ENCODE measurements at regions not wholly inside any gene's neighbourhood (a gene's known extent, or its start where the extent isn't known, plus 50 kb on each side); places are given as distances from the start of the nearest gene placed in this dataset.

DNA sequence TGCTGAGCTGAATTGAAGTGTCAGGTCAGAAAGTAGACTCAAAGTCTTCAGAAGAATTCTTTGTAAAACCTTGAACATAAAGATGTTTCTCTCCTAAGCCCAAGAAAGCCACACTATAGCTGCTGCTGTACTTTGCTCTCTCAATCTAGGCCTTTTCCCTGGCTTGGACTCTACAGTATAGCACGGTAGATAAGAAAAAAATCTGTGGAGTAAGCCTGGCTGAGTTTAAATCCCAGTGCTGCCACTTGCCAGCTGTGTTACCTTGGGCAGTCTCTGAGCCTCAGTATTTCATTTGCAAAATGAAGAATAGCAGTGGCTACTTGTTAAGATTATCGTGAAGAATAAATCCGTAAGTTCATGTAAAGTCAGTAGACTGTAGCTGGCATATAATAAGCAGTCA, 53.3 kb upstream of the UFL1 start:
- no peaks in the 10 kb centered on the region for H3K36me3 ChIP-seq (ENCODE audit: control insufficient read depth, insufficient read depth, low read length)
- H3K27me3 ChIP-seq (ENCODE audit: control insufficient read depth, insufficient read depth, low read length), result no peaks in the 10 kb centered on the region
- DNase-seq (ENCODE audit: low read depth, low spot score), result no peak
- H3K4me1 ChIP-seq (ENCODE audit: control insufficient read depth, insufficient read depth, low read length), result no peaks in the 10 kb centered on the region; the same call in 1 of the 2 replicates
- ATAC-seq, result no peak
- intact Hi-C loops (cut with micrococcal nuclease; ENCODE audit: unreplicated experiment) (no loop called here), in situ Hi-C loops (cut with HindIII; ENCODE audit: low pct_unique_long_range_greater_than_20kb, low sequenced_read_pairs) (no loop called here)
- ChIA-PET POLR2A (no interaction called here), CTCF (no interaction called here)
- no peaks in the 10 kb centered on the region for H3K9me3 ChIP-seq (ENCODE audit: control insufficient read depth, insufficient read depth, low read depth, low read length)
- H3K4me3 ChIP-seq (ENCODE audit: low read depth in 2 of 2, low read length in 2 of 2), result no peak overlapping the region
- TF ChIP-seq REST (IDR thresholded peaks at IDR 0.05; ENCODE audit: insufficient read depth in 1 of 2, low read depth in 2 of 2, low read length in 1 of 2) (no peak), CTCF (IDR thresholded peaks at IDR 0.05) (no peak)
- no TSS peak for BruUV-seq (replicated peaks)
- no peak overlapping the region for H3K27ac ChIP-seq (ENCODE audit: low read length)

DNA sequence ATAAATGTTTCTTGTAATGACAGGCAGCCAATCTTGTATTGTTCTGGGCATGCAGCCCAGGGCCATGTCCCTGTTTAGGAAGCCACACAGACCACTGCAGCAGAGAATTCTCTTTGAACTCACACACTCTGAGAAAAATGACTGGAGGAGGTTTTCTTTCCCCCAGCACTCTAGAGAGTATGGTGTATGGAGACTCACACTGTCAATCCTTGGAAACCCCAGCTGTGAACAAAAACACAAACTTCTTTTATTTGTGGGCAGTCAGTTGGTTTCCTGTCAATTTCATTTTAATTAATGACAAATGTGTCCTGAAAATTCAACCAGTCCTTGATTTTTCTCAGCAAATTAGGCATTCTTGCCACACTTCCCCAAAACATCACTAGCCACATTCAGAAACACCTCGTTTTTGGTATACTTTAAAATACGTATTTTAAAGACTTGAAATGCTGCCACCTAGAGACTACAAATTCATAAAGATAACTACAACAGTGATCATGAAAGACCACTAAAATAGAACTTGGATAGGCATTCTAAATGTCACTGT, 52.9 kb upstream of the UFL1 start:
- H3K36me3 ChIP-seq (ENCODE audit: control insufficient read depth, insufficient read depth, low read length), result no peaks in the 10 kb centered on the region
- H3K4me1 ChIP-seq (ENCODE audit: control insufficient read depth, insufficient read depth, low read length), result no peaks in the 10 kb centered on the region; the same call in 1 of the 2 replicates
- H3K9me3 ChIP-seq (ENCODE audit: control insufficient read depth, insufficient read depth, low read depth, low read length), result no peaks in the 10 kb centered on the region
- CTCF ChIA-PET, result no interaction called here
- DNase-seq (ENCODE audit: low read depth, low spot score) (no peak), ATAC-seq (no peak)
- no peak overlapping the region for H3K27ac ChIP-seq (ENCODE audit: low read length)
- no peaks in the 10 kb centered on the region for H3K27me3 ChIP-seq (ENCODE audit: control insufficient read depth, insufficient read depth, low read length)
- TF ChIP-seq SIN3A (IDR thresholded peaks at IDR 0.05; ENCODE audit: borderline replicate concordance, insufficient read depth, low read depth, low read length) (no peak), CTCF (IDR thresholded peaks at IDR 0.05) (peak; percentile 37; the same call in 1 of the 2 replicates)
- BruUV-seq (replicated peaks), result no TSS peak
- POLR2A ChIA-PET, result no interaction called here
- intact Hi-C loops (cut with micrococcal nuclease; ENCODE audit: unreplicated experiment) (no loop called here), in situ Hi-C loops (cut with HindIII; ENCODE audit: low pct_unique_long_range_greater_than_20kb, low sequenced_read_pairs) (no loop called here)
- no peak overlapping the region for H3K4me3 ChIP-seq (ENCODE audit: low read depth in 2 of 2, low read length in 2 of 2)

DNA sequence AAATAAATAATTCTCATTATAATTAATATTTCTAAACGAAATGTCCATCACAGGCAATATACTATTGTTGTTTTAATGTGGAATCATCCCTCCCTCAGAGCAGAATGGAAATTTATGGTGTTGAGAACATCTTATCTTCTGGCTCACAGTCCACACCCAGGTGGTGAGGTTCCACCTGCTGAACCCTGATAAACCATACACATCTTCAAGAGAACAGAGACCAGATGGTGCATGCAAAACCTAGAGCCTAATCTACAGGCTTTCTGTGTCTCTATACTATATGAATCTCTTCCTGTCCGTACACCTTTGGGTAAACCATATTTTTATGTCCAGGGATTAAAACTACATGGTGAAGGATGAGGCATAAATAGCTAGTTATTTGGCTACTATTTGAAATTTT, 52.3 kb upstream of the UFL1 start:
- Histone ChIP-seq H3K4me3 (ENCODE audit: low read depth in 2 of 2, low read length in 2 of 2) (no peak overlapping the region), H3K27ac (ENCODE audit: low read length) (no peak overlapping the region), H3K4me1 (ENCODE audit: control insufficient read depth, insufficient read depth, low read length) (no peaks in the 10 kb centered on the region; the same call in 1 of the 2 replicates), H3K36me3 (ENCODE audit: control insufficient read depth, insufficient read depth, low read length) (no peaks in the 10 kb centered on the region), H3K27me3 (ENCODE audit: control insufficient read depth, insufficient read depth, low read length) (no peaks in the 10 kb centered on the region), H3K9me3 (ENCODE audit: control insufficient read depth, insufficient read depth, low read depth, low read length) (no peaks in the 10 kb centered on the region)
- intact Hi-C loops (cut with micrococcal nuclease; ENCODE audit: unreplicated experiment), result no loop called here
- ChIA-PET POLR2A (no interaction called here), CTCF (no interaction called here)
- ATAC-seq (no peak), DNase-seq (ENCODE audit: low read depth, low spot score) (no peak)
- BruUV-seq (replicated peaks), result no TSS peak
- in situ Hi-C loops (cut with HindIII; ENCODE audit: low pct_unique_long_range_greater_than_20kb, low sequenced_read_pairs), result no loop called here
- TF ChIP-seq REST (IDR thresholded peaks at IDR 0.05; ENCODE audit: insufficient read depth in 1 of 2, low read depth in 2 of 2, low read length in 1 of 2), result no peak
- no peak for TF ChIP-seq CTCF (IDR thresholded peaks at IDR 0.05)
- no peak for TF ChIP-seq POLR2AphosphoS5 (IDR thresholded peaks at IDR 0.05; ENCODE audit: low read depth, low read length)
- no peak for TF ChIP-seq TCF7L2 (IDR thresholded peaks at IDR 0.05; ENCODE audit: low read depth, low read length)
- no peak for TF ChIP-seq SIN3A (IDR thresholded peaks at IDR 0.05; ENCODE audit: borderline replicate concordance, insufficient read depth, low read depth, low read length)

Data from Panc1 (cell line).